HG03342 (cell line): ENCODE measurements at regions not wholly inside any gene's neighbourhood (a gene's known extent, or its start where the extent isn't known, plus 50 kb on each side); places are given as distances from the start of the nearest gene placed in this dataset.

Experiments used
- ATAC-seq: cut with Tn5 transposase; IDR thresholded peaks from one replicate; pipeline ENCODE4 v1.9.1; 2021; ENCODE audit warnings: mild to moderate bottlenecking, moderate library complexity; ENCODE audit not compliant: unreplicated experiment

DNA sequence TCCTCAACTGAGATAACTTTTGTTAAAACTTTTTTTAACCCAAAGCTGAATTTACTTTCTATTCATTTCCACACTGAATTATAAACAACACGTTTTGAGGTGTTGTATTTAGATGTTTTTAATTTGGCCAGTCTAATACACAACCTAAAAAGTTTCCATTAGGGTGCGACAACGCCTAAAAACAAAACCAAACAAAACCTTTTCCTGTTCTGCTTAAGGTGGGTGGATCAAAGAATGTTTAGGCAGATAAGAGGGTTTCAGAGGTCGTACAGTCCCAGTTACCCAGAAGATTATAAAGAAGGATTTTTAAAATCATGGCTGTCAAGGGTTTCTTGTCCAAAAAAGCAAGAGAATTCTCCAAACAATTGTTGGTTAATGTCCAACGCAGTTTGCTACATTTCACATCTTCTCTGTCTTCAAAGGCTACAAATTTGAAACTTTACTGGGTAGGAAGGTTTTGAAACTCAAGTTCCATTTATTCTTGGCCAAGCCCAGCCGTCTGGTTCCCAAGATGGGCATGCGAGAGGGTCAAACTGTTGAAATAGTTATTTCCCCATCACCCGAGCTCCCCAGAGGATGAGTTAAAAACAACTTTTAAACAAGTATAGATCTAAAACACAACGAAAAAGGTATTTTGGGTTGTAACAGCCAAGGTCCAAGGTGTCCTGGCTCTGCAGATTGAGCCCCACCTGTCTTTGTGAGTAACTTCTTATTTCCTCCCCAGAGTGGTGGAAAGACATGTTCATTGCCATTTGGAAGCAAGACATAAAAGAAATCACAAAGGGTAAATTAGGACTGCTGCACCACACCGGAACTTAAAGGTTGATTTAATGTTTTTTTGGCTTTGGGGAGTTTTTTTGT is 122.8 kb upstream of the MAP3K1 start:
- ATAC-seq = peak; percentile 73

DNA sequence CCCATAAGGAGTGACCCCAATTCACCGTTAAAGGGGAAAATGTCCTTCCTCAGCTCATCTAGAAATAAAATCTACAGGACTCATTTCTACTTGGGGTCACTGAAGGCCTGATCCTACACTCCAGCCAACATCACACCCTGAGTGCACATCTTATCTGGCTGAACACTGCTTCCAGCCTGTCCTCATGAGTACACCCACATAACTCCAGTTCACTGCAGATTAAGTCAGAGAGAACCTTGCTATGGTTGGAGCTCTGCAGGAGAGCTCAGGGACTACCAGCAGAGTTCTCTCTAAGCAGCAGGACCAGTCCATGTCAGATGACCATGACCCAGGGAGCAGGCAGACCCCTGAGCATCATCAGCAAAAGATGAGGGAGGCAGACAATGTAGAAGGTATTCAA is 126.9 kb upstream of the MAP3K1 start:
- ATAC-seq = no peak

DNA sequence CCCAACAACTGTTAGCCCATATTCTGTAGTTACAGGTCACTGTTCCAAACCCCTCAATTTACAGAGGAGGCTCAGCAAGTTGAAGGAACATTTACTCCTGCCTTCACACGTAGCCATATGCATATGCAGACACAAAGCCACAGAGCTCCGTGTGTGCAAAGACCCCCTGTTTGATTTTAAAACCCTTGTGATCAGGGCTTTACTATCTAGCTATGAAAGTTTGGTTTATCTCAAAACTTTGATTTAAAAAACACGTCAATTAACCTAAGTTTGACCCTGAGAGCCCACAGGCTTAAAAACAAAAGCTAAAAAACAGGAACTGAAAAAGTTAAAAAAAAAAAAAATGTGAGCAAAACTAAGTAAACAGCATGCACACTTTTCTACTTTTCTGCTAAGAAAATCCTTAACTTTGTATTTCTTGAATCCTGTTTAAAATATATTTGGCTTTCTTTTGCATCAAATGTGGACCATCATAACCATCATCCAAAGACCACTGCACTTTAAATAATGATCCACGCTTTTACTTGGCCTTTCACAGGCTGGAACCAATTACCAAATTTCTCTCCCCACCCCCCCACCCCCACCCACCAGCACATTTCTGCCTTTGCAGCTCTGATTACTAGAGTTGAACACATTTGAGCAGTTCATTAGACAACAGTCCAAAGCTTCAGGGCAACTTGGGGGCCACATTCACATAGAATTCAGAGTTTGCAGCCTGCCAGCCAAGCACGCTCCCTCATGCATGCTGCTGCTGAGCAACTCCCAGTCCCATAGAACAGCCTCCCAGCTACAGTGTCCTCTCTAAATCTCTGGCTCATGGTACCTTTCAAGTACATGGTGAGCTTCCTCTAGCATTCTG is 128.8 kb upstream of the MAP3K1 start:
- ATAC-seq = peak; percentile 71

DNA sequence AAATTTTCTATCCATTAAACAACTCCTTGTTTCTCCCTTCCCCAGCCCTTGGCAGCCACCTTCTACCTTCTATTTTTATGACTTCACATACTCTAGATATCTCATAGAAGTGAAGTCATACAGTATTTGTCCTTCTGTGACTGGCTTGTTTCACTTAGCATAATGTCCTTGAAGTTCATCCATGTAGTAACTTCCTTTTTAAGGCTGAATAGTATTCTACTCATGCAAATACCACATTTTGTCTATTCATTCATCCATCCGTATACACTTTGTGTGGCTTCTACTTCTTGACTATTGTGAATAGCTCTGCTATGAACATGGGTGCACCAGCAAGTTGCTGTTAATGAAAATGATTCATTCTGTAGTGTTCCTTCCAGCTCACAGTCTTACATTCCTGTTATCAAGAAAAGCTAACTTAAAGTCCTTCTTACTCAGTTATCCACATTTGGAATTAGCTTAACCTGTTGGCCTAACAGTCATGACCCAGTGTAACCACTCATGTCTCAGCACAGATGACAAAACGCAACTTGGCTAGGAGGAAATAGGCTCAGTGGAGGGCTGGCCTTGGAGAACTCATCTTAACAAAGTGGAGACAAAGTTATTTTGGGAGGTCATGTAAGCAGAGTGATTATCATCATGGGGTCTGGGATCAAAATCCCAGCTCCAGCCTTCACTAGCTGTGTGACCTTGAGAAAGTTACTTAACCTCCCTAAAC is 129.7 kb upstream of the MAP3K1 start:
- ATAC-seq = peak; percentile 3

DNA sequence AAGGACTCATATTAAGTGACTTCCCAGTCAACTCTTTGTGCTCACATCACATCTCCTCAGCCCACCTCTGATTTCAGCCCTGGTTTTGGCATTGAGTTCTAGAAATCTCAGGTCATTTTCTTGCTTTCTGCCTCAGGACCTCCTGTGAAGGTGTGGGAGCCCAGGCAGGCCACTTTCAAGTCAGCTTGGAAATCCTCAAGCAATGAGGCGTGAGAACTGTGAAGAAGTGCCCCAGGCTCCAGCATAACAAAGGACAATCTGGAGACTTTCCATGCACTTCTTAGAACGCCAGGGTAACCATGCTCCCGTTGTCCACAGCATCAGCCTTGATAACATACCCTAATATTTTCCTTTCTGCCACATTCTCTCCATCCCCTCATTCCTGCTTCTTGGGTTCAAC is 131.2 kb upstream of the MAP3K1 start:
- ATAC-seq = no peak

DNA sequence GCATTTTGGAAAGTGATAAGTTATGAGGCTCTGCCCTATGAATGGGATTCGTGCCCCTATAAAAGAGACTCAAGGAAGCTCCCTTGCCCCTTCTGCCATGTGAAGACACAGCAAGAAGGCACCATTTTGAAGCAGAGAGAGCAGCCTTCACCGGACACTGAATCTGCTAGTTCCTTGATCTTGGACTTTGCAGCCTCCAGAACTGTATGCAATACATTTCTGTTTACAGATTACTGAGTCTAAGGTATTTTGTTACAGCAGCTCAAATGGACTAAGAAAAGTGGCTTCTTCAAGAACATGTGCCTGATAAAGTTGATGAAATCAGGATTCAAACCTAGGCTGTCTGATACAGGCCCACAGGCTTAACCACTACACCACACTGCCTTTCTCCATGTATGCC is 131.6 kb upstream of the MAP3K1 start:
- ATAC-seq = no peak

DNA sequence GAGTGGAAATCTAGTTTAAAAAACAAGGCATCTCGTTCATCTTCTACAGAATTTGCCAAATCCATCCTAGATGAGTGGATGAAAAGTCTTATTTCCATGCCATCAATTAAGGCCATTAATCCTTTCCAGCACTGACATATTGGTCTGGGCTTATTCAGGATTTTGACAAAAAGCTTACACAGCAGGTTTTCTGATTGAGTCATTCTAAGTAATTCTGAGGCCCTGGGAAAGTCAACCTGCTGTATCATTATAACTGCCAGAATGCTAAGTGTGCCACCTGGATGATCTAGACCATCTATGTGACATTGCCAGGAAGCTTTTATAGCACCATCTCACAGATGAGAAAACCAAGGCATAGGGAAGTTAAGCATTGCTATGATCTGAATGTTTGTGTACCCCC is 132.1 kb upstream of the MAP3K1 start:
- no peak for ATAC-seq

DNA sequence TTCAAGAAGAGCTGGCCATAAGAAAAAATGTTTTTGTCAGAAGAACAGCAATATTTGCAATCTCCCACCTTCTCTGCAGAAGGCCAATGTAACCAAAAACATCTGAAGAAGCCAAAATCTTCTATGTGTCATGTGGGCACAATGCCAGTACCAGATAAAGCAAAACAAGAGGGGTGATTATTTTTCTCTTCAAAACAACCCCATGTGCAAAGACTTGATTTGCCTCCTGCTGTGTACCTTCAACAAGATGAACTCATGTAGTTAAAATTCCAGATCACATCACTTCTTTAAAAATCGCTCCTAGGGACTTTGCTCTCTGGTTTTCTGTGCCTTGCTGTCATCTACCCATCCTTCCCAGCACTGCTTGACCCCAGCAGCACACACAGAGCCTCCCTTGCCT is 134.0 kb upstream of the MAP3K1 start:
- ATAC-seq = no peak

DNA sequence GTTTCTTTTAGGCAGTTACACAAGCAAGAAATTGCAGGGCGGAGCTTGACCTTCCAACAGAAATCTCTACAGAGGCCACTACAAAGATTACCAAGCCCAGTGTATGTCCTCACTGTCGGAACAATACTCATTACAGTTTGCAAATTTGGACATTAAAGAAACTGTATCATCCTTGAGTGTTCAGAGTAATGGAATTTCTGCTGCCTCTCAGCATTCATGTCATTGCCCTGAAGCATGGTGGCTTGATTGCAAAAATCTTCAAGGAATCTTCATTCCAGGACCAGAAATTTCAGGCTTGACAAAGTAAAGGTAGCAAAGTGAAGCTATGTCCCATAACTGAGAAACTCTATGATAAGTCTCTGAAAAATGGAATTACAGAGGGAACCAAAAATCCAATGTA is 134.6 kb upstream of the MAP3K1 start:
- no peak for ATAC-seq

DNA sequence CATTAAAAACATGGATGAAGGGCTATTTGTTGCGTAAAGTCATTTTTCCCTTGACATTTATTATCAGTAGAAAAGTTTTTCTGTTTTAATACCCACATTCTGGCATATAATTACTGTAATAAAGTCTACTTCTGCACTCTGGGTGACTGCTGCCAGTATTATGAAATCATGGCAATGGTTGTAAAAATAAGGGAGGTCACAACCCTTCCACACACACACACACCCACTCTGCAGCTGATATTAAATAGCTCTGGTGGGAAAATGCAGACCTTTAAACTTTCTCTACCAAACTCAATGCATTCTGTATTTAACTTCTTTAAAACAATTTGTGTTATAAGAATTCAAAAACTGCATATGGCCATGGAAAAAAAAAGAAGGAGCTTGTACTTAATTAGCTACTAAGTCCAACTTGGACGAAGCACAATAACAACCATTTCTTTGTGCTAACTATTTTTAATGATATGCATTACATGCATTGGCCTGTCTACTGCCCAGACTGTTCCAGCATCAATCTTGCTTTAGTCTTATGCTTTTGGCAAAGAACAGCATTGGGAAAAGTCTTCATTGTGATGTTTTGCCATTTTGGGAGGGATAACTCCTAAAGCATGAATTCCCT is 137.6 kb upstream of the MAP3K1 start:
- no peak for ATAC-seq

DNA sequence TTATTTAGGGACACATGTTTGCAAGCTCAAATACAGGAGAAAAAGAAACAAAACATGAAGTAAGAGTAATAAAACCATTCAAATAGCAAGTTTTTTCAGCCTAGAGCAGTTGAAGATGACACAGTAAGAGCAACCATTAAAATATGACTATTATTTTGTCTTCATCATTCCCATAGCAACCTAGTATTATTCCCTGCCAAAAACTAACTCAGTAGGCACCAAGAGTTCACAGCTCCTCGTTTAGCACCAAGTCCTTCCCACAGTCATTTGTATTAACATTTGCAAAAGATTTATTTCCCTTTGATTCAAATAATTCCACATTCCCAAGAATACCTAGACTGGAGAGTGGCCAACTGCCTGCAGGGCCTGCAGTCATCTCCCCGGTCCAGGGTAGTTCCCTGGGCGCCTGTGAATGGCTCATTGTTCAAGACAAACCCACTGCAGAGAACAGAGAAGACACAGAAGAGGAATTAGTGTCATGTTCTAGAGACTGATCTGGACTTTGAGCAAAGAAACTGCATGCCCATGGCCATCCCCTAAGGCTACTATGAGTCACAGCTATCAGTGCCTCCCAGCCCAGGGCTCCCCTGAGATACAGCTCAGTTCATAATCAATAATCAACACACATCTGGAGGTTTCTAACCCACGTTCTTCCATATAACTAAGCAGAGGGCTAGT is 139.1 kb upstream of the MAP3K1 start:
- ATAC-seq = peak; percentile 79

DNA sequence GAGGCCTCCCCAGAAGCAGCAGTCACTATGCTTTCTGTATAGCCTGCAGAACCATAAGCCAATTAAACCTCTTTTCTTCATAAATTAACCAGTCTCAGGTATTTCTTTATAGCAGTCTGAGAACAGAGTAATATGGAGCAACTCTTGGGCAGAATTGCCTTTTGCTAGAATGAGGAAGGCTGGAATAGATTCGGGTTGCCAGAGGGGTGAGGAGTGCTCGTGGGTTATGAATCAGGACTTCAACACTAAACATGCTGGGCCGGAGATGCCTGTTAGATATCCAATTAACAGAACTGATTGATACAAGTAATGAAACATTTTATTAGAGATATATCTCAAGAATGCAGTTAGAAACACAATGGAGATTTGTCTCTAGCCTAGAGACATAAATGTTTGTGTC is 140.9 kb upstream of the MAP3K1 start:
- ATAC-seq = no peak

DNA sequence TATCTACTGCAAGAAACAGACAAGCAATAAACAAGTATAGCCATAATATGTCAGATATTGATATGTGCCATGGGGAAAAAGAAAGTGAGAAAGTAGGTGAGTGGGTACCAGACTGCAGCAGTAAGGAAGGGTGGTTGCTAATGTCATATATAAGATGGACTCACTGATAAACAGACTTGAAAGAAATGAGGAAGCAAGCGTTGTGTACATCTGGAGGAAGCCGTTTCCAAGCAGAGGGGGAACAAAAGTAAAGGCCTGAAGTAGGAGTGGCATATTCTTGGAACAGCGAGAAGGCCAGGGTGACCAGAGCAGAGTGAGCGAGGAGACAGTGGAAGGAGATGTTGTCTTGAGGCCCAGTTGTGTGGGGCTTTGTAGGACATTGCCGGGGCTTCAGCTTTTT is 142.2 kb upstream of the MAP3K1 start:
- no peak for ATAC-seq

DNA sequence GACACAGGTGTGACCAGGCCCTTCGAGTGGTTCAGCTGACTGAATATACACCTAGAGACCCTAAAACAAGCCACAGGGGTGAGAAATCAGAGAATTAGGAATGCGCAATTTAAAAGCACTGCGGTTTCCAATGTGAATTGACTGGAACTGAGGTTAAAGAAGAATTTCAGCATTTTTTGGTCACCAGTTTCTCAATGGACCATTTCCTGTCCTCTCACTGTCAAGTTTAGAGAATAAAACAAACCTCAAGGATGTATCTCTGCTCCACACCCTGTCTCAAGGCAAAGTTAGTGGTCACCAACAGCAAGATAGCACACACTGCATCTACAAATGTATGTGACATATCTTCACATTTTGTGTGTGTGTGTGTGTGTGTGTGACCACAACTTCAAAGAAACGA is 143.8 kb upstream of the MAP3K1 start:
- ATAC-seq = no peak

DNA sequence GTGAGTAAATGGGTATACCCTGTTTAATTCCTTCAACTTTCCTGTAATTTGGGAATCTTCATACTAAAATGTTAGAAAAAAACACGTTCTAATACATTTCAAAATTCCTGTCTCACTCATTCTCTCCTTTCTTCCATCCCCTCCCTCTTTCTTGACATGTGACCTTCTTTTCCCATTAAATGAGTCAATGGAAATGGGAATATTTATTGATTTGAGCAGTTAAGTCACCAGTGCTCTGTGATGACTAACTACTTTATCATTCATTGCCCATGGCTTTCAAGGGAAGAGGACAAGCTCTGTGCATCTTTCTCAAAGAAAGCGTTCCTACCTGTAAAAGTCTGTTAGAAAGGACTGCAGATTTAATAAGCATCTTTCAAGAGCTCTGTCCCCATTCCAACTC is 144.4 kb upstream of the MAP3K1 start:
- ATAC-seq = no peak

DNA sequence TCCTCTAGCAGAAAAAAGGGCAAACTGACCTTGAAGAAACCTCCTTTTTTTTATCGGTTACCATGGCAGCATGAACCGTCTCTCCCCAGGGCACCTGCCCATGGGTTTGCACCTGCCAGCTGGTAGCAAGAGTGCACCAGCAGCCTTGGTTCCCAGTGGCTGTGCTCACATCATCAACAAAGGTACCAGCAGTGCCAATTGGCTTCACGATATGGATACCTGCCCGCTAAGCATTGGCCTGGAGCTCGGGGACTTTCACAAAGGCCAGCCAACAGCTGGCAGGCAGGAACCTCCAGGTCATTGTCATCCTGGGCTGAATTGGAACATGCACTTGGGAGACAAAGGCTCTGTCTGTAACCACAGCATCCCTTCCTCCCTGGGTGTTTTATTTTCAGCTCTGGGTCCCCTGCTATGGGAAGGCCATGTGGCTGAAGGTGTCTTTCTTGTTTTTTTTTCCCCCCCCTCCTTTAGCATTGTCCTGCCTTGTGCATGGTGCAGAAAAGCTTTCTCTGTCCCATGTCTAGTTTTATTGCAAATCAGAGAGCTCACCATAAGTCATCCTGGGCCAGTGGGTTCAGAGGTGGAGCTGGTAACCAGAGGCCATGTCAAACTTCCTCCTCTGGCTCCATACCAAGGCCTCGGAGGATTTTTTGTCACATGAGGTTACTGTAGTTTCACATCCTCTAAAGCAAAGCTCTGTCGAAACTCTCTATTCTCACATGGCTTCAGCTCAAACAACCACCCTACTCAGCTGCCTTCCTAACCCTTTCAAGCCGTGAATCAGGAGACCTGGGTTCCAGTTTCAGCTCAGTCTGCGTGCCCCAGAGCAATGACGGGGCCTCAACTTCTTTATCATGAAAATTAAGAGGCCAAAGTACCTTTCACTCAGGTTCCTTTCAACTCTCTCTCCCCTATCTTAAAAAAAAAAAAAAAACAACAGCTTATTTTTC is 145.5 kb upstream of the MAP3K1 start:
- peak; percentile 98 for ATAC-seq

DNA sequence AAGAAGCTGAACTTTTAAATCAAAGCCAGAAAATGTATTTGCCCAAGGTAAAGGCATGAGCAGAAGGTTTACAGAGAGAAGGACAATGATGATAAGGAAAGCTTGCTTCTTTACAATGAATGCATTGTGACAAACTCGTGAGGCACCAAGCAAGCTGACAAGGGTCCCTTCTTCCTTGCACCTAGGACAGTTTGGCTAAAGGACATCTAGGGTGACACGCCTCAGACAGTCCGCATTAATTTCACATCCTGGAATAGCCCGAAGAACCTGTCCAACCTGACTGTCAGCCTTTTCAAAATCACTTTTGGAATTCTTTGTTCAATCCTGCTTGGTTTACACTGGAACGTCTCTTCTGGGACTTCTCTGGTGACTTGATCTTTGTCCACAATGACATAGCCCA is 146.4 kb upstream of the MAP3K1 start:
- no peak for ATAC-seq

DNA sequence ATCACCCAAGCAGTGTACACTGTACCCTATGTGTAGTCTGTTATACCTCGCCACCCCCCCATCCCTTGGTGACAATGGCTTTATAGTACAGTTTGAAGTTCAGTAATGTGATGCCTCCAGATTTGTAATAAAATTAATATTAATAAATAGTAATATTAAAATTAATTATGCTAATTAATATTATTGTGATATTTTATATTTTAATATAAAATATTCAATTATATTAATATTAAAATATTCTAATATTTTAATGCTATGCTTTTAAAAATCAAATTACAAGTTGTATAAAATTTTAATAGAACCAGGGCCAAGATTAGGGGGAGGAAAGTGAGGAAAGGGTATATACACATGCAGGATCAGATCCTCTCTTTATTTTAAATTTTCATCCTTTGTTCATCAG is 147.7 kb upstream of the MAP3K1 start:
- ATAC-seq = no peak

DNA sequence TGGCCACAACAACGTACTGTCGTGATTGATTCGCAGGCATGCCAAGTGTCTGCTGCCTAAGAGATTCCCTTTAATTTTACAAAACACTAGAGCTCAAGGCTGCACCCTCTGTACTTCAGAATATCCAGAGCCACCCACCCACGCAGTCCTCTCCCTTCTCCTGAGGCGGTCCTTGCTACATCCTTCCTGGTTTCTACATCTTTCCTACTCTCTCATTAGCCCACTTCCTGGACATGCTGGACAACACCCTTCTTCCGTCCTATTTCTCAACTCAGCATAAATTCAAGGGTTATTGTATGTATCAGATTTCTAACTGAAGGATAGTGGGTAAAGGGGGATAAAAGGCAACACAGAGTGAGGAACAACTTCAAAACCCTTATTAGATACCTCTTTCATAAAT is 148.4 kb upstream of the MAP3K1 start:
- no peak for ATAC-seq
